Parathyroid adenoma (tissue), 2 donors: ENCODE measurements at regions not wholly inside any gene's neighbourhood (a gene's known extent, or its start where the extent isn't known, plus 50 kb on each side); places are given as distances from the start of the nearest gene placed in this dataset.

ENCODE experiments used
- H2AFZ ChIP-seq: fragments of 300-600 bp; sonication (generic); one replicate; pipeline ENCODE4 v1.7.0; 2017; ENCODE audit warnings: antibody characterized with exemption, mild to moderate bottlenecking
- H3K27ac ChIP-seq: fragments of 300-600 bp; sonication (generic); one replicate; pipeline ENCODE4 v1.7.0; 2017
- H3K27me3 ChIP-seq: fragments of 300-600 bp; sonication (generic); one replicate; pipeline ENCODE4 v1.7.0; 2017; ENCODE audit warnings: low read length; ENCODE audit not compliant: control insufficient read depth, insufficient read depth
- H3K36me3 ChIP-seq: fragments of 300-600 bp; sonication (generic); one replicate; pipeline ENCODE4 v1.7.0; 2017; ENCODE audit warnings: low read length; ENCODE audit not compliant: control insufficient read depth, insufficient read depth
- H3K4me1 ChIP-seq: fragments of 300-600 bp; sonication (generic); one replicate; pipeline ENCODE4 v1.7.0; 2017; ENCODE audit warnings: control low read depth
- H3K4me2 ChIP-seq: fragments of 300-600 bp; sonication (generic); one replicate; pipeline ENCODE4 v1.7.0; 2017; ENCODE audit warnings: low read length
- H3K4me3 ChIP-seq: fragments of 300-600 bp; sonication (generic); one replicate; pipeline ENCODE4 v1.7.0; 2017; ENCODE audit warnings: low read depth, low read length
- H3K79me2 ChIP-seq: fragments of 300-600 bp; sonication (generic); one replicate; pipeline ENCODE4 v1.7.0; 2017; ENCODE audit warnings: control low read depth
- H3K9ac ChIP-seq: fragments of 300-600 bp; sonication (generic); one replicate; pipeline ENCODE4 v1.7.0; 2017; ENCODE audit warnings: mild to moderate bottlenecking
- H3K9me3 ChIP-seq: fragments of 300-600 bp; sonication (generic); one replicate; pipeline ENCODE4 v1.7.0; 2017; ENCODE audit warnings: low read length; ENCODE audit not compliant: control insufficient read depth
- TF ChIP-seq, protein P1 (sequence below): fragments of 300-600 bp; sonication (generic); IDR thresholded peaks from one replicate; pipeline ENCODE4 v1.7.0; 2017; ENCODE audit warnings: antibody characterized with exemption, mild to moderate bottlenecking
- donor health status: primary hyperparathyroidism.

DNA sequence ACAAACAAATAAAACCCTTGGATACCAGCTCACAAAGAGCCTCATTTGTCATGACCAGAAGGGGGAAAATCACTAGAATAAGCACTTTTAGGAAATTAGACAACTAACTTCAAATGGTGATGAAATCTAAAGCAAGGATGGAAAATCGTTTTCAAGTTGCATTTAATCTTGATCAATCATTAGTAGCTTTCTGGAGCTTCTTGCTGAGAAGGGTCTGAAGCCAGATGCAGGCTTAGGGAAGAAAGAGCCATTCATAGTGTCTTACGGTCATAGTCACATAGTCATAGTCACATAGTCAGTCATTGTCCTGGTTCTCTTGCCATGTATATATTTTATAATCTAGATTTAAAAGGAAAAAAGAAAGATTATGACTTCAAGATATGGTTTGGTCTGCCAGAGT is 610.5 kb downstream of the ACTL7B start:
- H3K27ac ChIP-seq = no peak overlapping the region
- no peaks in the 10 kb centered on the region for H3K4me1 ChIP-seq
- H3K27me3 ChIP-seq = no peaks in the 10 kb centered on the region
- no peak overlapping the region for H3K4me3 ChIP-seq
- H3K4me2 ChIP-seq = no peak overlapping the region
- H3K36me3 ChIP-seq = no peaks in the 10 kb centered on the region
- no peak overlapping the region for H2AFZ ChIP-seq
- H3K9me3 ChIP-seq = no peaks in the 10 kb centered on the region
- H3K79me2 ChIP-seq = no peaks in the 10 kb centered on the region
- no peak overlapping the region for H3K9ac ChIP-seq
- TF ChIP-seq, protein P1, sequence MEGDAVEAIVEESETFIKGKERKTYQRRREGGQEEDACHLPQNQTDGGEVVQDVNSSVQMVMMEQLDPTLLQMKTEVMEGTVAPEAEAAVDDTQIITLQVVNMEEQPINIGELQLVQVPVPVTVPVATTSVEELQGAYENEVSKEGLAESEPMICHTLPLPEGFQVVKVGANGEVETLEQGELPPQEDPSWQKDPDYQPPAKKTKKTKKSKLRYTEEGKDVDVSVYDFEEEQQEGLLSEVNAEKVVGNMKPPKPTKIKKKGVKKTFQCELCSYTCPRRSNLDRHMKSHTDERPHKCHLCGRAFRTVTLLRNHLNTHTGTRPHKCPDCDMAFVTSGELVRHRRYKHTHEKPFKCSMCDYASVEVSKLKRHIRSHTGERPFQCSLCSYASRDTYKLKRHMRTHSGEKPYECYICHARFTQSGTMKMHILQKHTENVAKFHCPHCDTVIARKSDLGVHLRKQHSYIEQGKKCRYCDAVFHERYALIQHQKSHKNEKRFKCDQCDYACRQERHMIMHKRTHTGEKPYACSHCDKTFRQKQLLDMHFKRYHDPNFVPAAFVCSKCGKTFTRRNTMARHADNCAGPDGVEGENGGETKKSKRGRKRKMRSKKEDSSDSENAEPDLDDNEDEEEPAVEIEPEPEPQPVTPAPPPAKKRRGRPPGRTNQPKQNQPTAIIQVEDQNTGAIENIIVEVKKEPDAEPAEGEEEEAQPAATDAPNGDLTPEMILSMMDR = no peak

DNA sequence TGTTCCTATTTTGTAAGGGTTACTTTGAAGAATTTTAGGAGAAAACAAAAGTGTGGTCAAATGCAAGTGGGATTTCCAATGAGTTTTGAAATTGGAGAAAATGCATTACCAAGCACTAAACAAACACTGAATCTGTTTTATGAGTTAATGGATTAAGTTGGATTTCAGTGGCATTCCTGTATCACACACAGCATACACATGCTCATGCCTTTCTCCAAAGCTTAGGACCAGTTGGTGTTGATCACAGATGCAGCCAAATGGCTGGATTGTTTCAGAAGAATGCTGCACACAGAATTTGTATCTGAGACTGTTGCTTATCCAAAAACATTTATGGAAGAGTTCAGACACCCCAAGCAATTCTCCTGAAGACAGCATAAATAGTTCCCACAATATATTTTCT is 611.1 kb downstream of the ACTL7B start:
- H3K36me3 ChIP-seq = no peaks in the 10 kb centered on the region
- no peak overlapping the region for H3K27ac ChIP-seq
- H3K4me3 ChIP-seq = no peak overlapping the region
- no peaks in the 10 kb centered on the region for H3K9me3 ChIP-seq
- no peaks in the 10 kb centered on the region for H3K4me1 ChIP-seq
- H3K27me3 ChIP-seq = no peaks in the 10 kb centered on the region
- H2AFZ ChIP-seq = no peak overlapping the region
- H3K9ac ChIP-seq = no peak overlapping the region
- no peaks in the 10 kb centered on the region for H3K79me2 ChIP-seq
- TF ChIP-seq, protein P1 = no peak
- no peak overlapping the region for H3K4me2 ChIP-seq

DNA sequence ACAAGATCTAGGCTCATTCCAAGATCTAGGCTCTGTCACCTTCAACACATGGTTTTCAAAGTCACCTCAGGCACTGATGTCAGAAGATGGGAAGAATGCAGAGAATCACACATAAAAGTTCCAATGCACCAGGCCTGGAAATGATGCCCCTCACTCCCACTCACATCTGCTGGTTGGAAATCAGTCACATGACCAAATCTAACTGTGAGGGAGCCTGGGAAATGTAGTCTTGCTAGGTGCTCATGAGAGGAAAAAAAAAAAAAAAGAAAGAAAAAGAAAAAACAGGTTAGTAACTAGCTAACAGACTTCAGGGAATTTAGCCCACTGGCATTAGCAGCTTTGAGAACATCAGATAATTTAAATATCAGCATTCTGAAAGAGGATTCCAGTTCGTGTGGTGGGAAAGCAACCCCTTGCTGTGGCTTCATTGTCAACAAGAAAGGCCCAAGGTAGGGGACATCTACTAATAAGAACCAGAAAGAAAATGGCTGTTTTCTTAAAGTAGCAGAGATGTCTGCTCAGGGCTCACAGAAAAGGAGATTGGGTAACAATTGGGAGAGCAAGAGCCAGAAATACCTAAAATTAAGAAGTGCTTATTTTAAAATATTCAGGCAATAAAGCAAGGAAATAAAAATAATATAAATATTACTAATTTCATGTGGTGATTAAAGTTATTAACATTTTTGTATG is 614.3 kb downstream of the ACTL7B start:
- H3K27me3 ChIP-seq = no peaks in the 10 kb centered on the region
- TF ChIP-seq, protein P1 = no peak
- no peaks in the 10 kb centered on the region for H3K9me3 ChIP-seq
- no peaks in the 10 kb centered on the region for H3K4me1 ChIP-seq
- H3K36me3 ChIP-seq = no peaks in the 10 kb centered on the region
- no peak overlapping the region for H3K27ac ChIP-seq
- no peak overlapping the region for H3K9ac ChIP-seq
- H3K4me2 ChIP-seq = no peak overlapping the region
- no peak overlapping the region for H2AFZ ChIP-seq
- no peaks in the 10 kb centered on the region for H3K79me2 ChIP-seq
- no peak overlapping the region for H3K4me3 ChIP-seq

DNA sequence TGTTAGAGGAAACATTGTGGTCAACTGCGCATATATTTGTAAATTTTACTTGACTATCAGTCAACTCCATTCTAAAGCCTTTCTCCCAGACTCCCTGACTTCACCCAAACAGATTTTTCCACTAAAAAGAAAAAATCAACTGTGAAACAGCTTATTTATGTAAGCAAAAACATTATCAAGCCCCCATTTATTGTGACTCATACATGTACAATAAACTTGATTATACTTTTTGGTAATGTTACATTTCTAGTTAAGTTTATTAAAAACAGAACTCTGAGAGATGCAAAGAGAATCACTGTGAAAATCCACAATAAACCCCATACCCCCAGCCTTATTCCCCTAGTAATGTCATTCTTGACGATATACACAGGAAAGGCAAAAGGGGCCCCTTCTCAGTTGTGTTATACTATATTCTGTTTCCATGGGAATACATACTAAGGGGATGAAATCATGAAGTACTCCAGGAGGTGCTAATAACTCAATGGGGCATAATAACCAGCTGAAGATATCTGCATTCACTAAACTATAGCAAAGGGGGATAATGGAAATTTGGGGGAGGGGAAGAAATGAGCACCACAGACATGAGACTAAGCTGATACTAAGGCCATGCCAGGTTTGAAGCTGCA is 616.0 kb downstream of the ACTL7B start:
- no peaks in the 10 kb centered on the region for H3K79me2 ChIP-seq
- TF ChIP-seq, protein P1 = no peak
- H2AFZ ChIP-seq = no peak overlapping the region
- H3K4me1 ChIP-seq = no peaks in the 10 kb centered on the region
- H3K4me3 ChIP-seq = no peak overlapping the region
- no peaks in the 10 kb centered on the region for H3K27me3 ChIP-seq
- no peak overlapping the region for H3K9ac ChIP-seq
- no peak overlapping the region for H3K4me2 ChIP-seq
- H3K27ac ChIP-seq = no peak overlapping the region
- H3K9me3 ChIP-seq = no peaks in the 10 kb centered on the region
- H3K36me3 ChIP-seq = no peaks in the 10 kb centered on the region

DNA sequence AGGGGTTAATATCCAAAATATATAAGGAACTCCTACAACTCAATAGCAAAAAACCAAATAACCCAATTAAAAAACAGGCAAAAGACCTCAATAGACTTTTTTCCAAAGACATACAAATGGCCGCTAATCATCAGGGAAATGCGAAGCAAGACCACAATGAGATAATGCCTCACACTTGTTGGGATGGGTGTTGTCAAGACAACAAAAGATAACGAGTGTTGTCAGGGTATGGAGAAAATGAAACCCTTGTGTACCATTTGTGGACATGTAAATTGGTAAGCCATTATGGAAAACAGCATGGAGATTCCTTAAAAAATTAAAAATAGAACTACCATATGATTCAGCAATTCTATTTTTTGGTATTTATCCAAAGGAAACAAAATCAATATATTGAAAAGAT is 620.2 kb downstream of the ACTL7B start:
- Histone ChIP-seq H3K4me2 (no peak overlapping the region), H2AFZ (no peak overlapping the region)

More for the DNA sequence above, 620.2 kb downstream of the ACTL7B start:
- Histone ChIP-seq H3K4me1 (no peaks in the 10 kb centered on the region), H3K9me3 (no peaks in the 10 kb centered on the region), H3K79me2 (no peaks in the 10 kb centered on the region), H3K27me3 (no peaks in the 10 kb centered on the region), H3K36me3 (no peaks in the 10 kb centered on the region), H3K27ac (no peak overlapping the region), H3K9ac (no peak overlapping the region), H3K4me3 (no peak overlapping the region)
- TF ChIP-seq, protein P1 = no peak
